ENCODE measurements at regions not wholly inside any gene's neighbourhood (a gene's known extent, or its start where the extent isn't known, plus 50 kb on each side); places are given as distances from the start of the nearest gene placed in this dataset.

- TF ChIP-seq CTCF (conservative IDR thresholded peaks at IDR 0.05; ENCODE audit: low read depth, low read length), result no peak
- TF ChIP-seq EZH2 (IDR thresholded peaks at IDR 0.05; ENCODE audit: borderline replicate concordance, low read depth, low read length, poor library complexity, severe bottlenecking), result no peak
These were observed 161.0 kb upstream of the KAZN start for GRCh38 chr1:14437417-14437918.

All from A673 (cell line).